Caco-2 (cell line): ENCODE measurements at regions not wholly inside any gene's neighbourhood (a gene's known extent, or its start where the extent isn't known, plus 50 kb on each side); places are given as distances from the start of the nearest gene placed in this dataset.

Experiments used
- BruUV-seq: library from RNA; stranded (reverse); fragments of 400-500 nt; replicated peaks from 2 replicates; lab custom pipeline; 2021; lab: Mats Ljungman, UMichigan
- CTCF ChIA-PET: fragments of 300-600 bp; sonication (Branson Sonifier 250); formaldehyde crosslinking; loops from one replicate; lab custom pipeline; 2022; ENCODE audit warnings: antibody characterized with exemption; lab: Charles Lee
- POLR2A ChIA-PET: fragments of 300-600 bp; sonication (Branson Sonifier 250); formaldehyde crosslinking; loops from one replicate; lab custom pipeline; 2022; ENCODE audit warnings: antibody characterized with exemption; lab: Charles Lee
- DNase-seq, 2 experiments: peaks; one replicate each; pipeline versions ENCODE4 v3.0.0 to v3.0.0-alpha.2; 2020 to 2022
- H3K27me3 ChIP-seq: replicated peaks from 2 replicates; pipeline ENCODE4 v1.6.0; 2011; ENCODE audit warnings: low read length; ENCODE audit not compliant: control insufficient read depth, insufficient read depth
- H3K36me3 ChIP-seq: 2 replicates; pipeline ENCODE4 v1.5.1; 2011; ENCODE audit warnings: low read length; ENCODE audit not compliant: control insufficient read depth, insufficient read depth
- H3K4me1 ChIP-seq: fragments of 250-450 bp; sonication (Bioruptor Pico); 2 replicates; pipeline ENCODE4 v1.5.1; 2020; ENCODE audit warnings: mild to moderate bottlenecking
- H3K4me3 ChIP-seq: 2 replicates; pipeline ENCODE4 v1.5.1; 2011; ENCODE audit warnings: low read depth, mild to moderate bottlenecking, control low read depth, low read length
- H3K9me3 ChIP-seq: fragments of 250-450 bp; sonication (Bioruptor Pico); 2 replicates; pipeline ENCODE4 v1.5.1; 2020; ENCODE audit warnings: mild to moderate bottlenecking, moderate library complexity
- H3K27ac Mint-ChIP-seq: one replicate; pipeline ENCODE4 v1.8.0; 2022; ENCODE audit warnings: mixed read lengths; ENCODE audit not compliant: unreplicated experiment
- H3K27me3 Mint-ChIP-seq: one replicate; pipeline ENCODE4 v1.8.0; 2022; ENCODE audit warnings: mixed read lengths; ENCODE audit not compliant: insufficient read depth, unreplicated experiment
- H3K36me3 Mint-ChIP-seq: one replicate; pipeline ENCODE4 v1.8.0; 2022; ENCODE audit warnings: mild to moderate bottlenecking, mixed read lengths; ENCODE audit not compliant: insufficient read depth, unreplicated experiment
- H3K4me1 Mint-ChIP-seq: one replicate; pipeline ENCODE4 v1.8.0; 2022; ENCODE audit warnings: low read depth, mixed read lengths; ENCODE audit not compliant: unreplicated experiment
- H3K4me3 Mint-ChIP-seq: one replicate; pipeline ENCODE4 v1.8.0; 2022; ENCODE audit warnings: mild to moderate bottlenecking, moderate library complexity, mixed read lengths; ENCODE audit not compliant: unreplicated experiment
- H3K9me3 Mint-ChIP-seq: one replicate; pipeline ENCODE4 v1.8.0; 2022; ENCODE audit warnings: mixed read lengths; ENCODE audit not compliant: unreplicated experiment
- CTCF ChIP-seq, 2 experiments: fragments of 200-600 bp in 1 of 2; IDR thresholded peaks; 1 replicate in 1 of 2; 2 replicates in 1 of 2; pipeline versions ENCODE4 v1.5.1 to v1.8.0; 2011 to 2022; ENCODE audit warnings: antibody characterized with exemption in 1 of 2, control low read depth in 1 of 2, inconsistent platforms in 1 of 2, low read depth in 1 of 2, low read length in 1 of 2, mild to moderate bottlenecking in 1 of 2, moderate library complexity in 1 of 2; ENCODE audit not compliant: insufficient read depth in 1 of 2, severe bottlenecking in 1 of 2, unreplicated experiment in 1 of 2
- intact Hi-C: fragments of 100-400 bp; cut with micrococcal nuclease; formaldehyde crosslinking; loops from one replicate; pipeline ENCODE4 v1.10.0; 2022; ENCODE audit not compliant: unreplicated experiment

- DNase-seq = peak in 1 of 2 experiments; percentile 30
- ChIA-PET POLR2A (no interaction called here), CTCF (interaction anchor here (1.4 kb wide), 1 partner anchor 66 kb away, joined by 7 read pairs; no protein-coding TSS in a partner anchor)
- no peak overlapping the region for H3K27ac Mint-ChIP-seq
- H3K9me3 Mint-ChIP-seq = no peaks in the 10 kb centered on the region
- no peak overlapping the region for H3K4me3 Mint-ChIP-seq
- intact Hi-C loops = loop anchor here (1.0 kb wide), 1 partner anchor 65 kb away; no protein-coding TSS in a partner anchor
- no peaks in the 10 kb centered on the region for H3K9me3 ChIP-seq
- BruUV-seq = no TSS peak
- TF ChIP-seq CTCF (IDR thresholded peaks at IDR 0.05; ENCODE audit: insufficient read depth in 1 of 2, low read depth in 1 of 2, low read length in 1 of 2, severe bottlenecking in 1 of 2, unreplicated experiment in 1 of 2) = peak; percentile 57 to 61
- H3K4me1 Mint-ChIP-seq = no peaks in the 10 kb centered on the region
- H3K4me1 ChIP-seq = no peaks in the 10 kb centered on the region
- no peaks in the 10 kb centered on the region for H3K36me3 ChIP-seq
- no peaks in the 10 kb centered on the region for H3K27me3 ChIP-seq
- peaks cover 6% of the 10 kb centered on the region for H3K27me3 Mint-ChIP-seq
- H3K4me3 ChIP-seq = no peak overlapping the region
- H3K36me3 Mint-ChIP-seq = no peaks in the 10 kb centered on the region
Observed at GRCh38 chr16:6081320-6081976, 983.9 kb upstream of the EEF2KMT start.

- H3K36me3 ChIP-seq = no peaks in the 10 kb centered on the region
- H3K4me3 Mint-ChIP-seq = no peak overlapping the region
- no peak for TF ChIP-seq CTCF (IDR thresholded peaks at IDR 0.05; ENCODE audit: insufficient read depth in 1 of 2, low read depth in 1 of 2, low read length in 1 of 2, severe bottlenecking in 1 of 2, unreplicated experiment in 1 of 2)
- CTCF ChIA-PET = no interaction called here
- no peaks in the 10 kb centered on the region for H3K4me1 ChIP-seq
- DNase-seq = no peak
- H3K9me3 Mint-ChIP-seq = no peaks in the 10 kb centered on the region
- no TSS peak for BruUV-seq
- POLR2A ChIA-PET = no interaction called here
- intact Hi-C loops = no loop called here
- no peaks in the 10 kb centered on the region for H3K9me3 ChIP-seq
- peaks cover 3% of the 10 kb centered on the region for H3K27me3 Mint-ChIP-seq
- H3K4me1 Mint-ChIP-seq = no peaks in the 10 kb centered on the region
- no peak overlapping the region for H3K27ac Mint-ChIP-seq
- no peak overlapping the region for H3K4me3 ChIP-seq
- H3K36me3 Mint-ChIP-seq = no peaks in the 10 kb centered on the region
- no peaks in the 10 kb centered on the region for H3K27me3 ChIP-seq
Observed at GRCh38 chr16:6076631-6077030, 979.0 kb upstream of the EEF2KMT start.

- Mint-ChIP-seq H3K27ac (no peak overlapping the region), H3K9me3 (no peaks in the 10 kb centered on the region), H3K36me3 (no peaks in the 10 kb centered on the region), H3K27me3 (peaks cover 8% of the 10 kb centered on the region), H3K4me3 (no peak overlapping the region), H3K4me1 (no peaks in the 10 kb centered on the region)
- H3K4me1 ChIP-seq = no peaks in the 10 kb centered on the region
- no peaks in the 10 kb centered on the region for H3K27me3 ChIP-seq
- POLR2A ChIA-PET = no interaction called here
- no TSS peak for BruUV-seq
- CTCF ChIA-PET = no interaction called here
- no peak for TF ChIP-seq CTCF (IDR thresholded peaks at IDR 0.05; ENCODE audit: insufficient read depth in 1 of 2, low read depth in 1 of 2, low read length in 1 of 2, severe bottlenecking in 1 of 2, unreplicated experiment in 1 of 2)
- H3K9me3 ChIP-seq = no peaks in the 10 kb centered on the region
- no peaks in the 10 kb centered on the region for H3K36me3 ChIP-seq
- no peak overlapping the region for H3K4me3 ChIP-seq
- DNase-seq = no peak
- intact Hi-C loops = no loop called here
Observed at GRCh38 chr16:6068063-6068462, 970.5 kb upstream of the EEF2KMT start.
